ENCODE measurements at regions not wholly inside any gene's neighbourhood (a gene's known extent, or its start where the extent isn't known, plus 50 kb on each side); places are given as distances from the start of the nearest gene placed in this dataset.
"Not testable (repeated sequence)": the region's sequence is repeated elsewhere in the genome, so short reads cannot be mapped to it uniquely, and the experiment has no call there.

- H3F3A ChIP-seq (ENCODE audit: insufficient read depth, low read length, poor library complexity, severe bottlenecking) = no peaks in the 10 kb centered on the region
- H3K9me2 ChIP-seq (ENCODE audit: insufficient read depth, low read length) = no peaks in the 10 kb centered on the region
- no peaks in the 10 kb centered on the region for H3K79me2 ChIP-seq (replicated peaks; ENCODE audit: insufficient read depth, low read length)
- no peaks in the 10 kb centered on the region for H3K9me3 ChIP-seq (ENCODE audit: low read length)
- no peak overlapping the region for H3K4me2 ChIP-seq (ENCODE audit: low read length)
- no peaks in the 10 kb centered on the region for H3K36me3 ChIP-seq (ENCODE audit: insufficient read depth, low read length)
- H2AFZ ChIP-seq (ENCODE audit: low read depth, low read length) = no peak overlapping the region
- no peak overlapping the region for H3K4me3 ChIP-seq (ENCODE audit: low read length)
- H3K27ac ChIP-seq (ENCODE audit: low read length) = no peak overlapping the region
- H3K27me3 ChIP-seq (ENCODE audit: insufficient read depth, low read depth, low read length) = no peaks in the 10 kb centered on the region
- H3K9ac ChIP-seq (ENCODE audit: low read length) = no peak overlapping the region
- no peaks in the 10 kb centered on the region for H4K20me1 ChIP-seq (ENCODE audit: insufficient read depth)
- TF ChIP-seq TAF1 (IDR thresholded peaks at IDR 0.05; ENCODE audit: low read depth) = no peak
These were observed 747.1 kb downstream of the CETN3 start for GRCh38 chr5:89662499-89662898.

GRCh38 chr5:89638871-89639270 lies 755.9 kb upstream of the MEF2C start:
- no peaks in the 10 kb centered on the region for H3K27me3 ChIP-seq (ENCODE audit: insufficient read depth, low read depth, low read length)
- H3K27ac ChIP-seq (ENCODE audit: low read length) = no peak overlapping the region
- no peak overlapping the region for H3K4me2 ChIP-seq (ENCODE audit: low read length)
- TF ChIP-seq MXI1 (conservative IDR thresholded peaks at IDR 0.05; ENCODE audit: poor library complexity, severe bottlenecking) (no peak), REST (IDR thresholded peaks at IDR 0.05; ENCODE audit: borderline replicate concordance) (no peak), SMC3 (conservative IDR thresholded peaks at IDR 0.05; ENCODE audit: poor library complexity) (no peak), EP300 (conservative IDR thresholded peaks at IDR 0.05; ENCODE audit: poor library complexity, severe bottlenecking) (no peak), TAF1 (IDR thresholded peaks at IDR 0.05; ENCODE audit: low read depth) (no peak), EZH2 (IDR thresholded peaks at IDR 0.05; ENCODE audit: borderline replicate concordance, insufficient read depth, low read length, poor library complexity, severe bottlenecking) (no peak), POLR2AphosphoS5 (IDR thresholded peaks at IDR 0.05) (no peak), RAD21 (conservative IDR thresholded peaks at IDR 0.05) (no peak), CTCF (IDR thresholded peaks at IDR 0.05; ENCODE audit: poor library complexity, severe bottlenecking) (no peak)
- no peaks in the 10 kb centered on the region for H4K20me1 ChIP-seq (ENCODE audit: insufficient read depth)
- H3F3A ChIP-seq (ENCODE audit: insufficient read depth, low read length, poor library complexity, severe bottlenecking) = no peaks in the 10 kb centered on the region
- H3K79me2 ChIP-seq (replicated peaks; ENCODE audit: insufficient read depth, low read length) = no peaks in the 10 kb centered on the region
- no peaks in the 10 kb centered on the region for H3K9me2 ChIP-seq (ENCODE audit: insufficient read depth, low read length)
- no peaks in the 10 kb centered on the region for H3K36me3 ChIP-seq (ENCODE audit: insufficient read depth, low read length)
- no peak overlapping the region for H3K9ac ChIP-seq (ENCODE audit: low read length)
- no peaks in the 10 kb centered on the region for H3K9me3 ChIP-seq (ENCODE audit: low read length)
- H3K4me3 ChIP-seq (ENCODE audit: low read length) = no peak overlapping the region
- no peak overlapping the region for H2AFZ ChIP-seq (ENCODE audit: low read depth, low read length)

GRCh38 chr5:89634176-89634575 lies 751.2 kb upstream of the MEF2C start:
- not testable (repeated sequence) for H3K9me3 ChIP-seq (ENCODE audit: low read length); H3K4me3 ChIP-seq (ENCODE audit: low read length); H3F3A ChIP-seq (ENCODE audit: insufficient read depth, low read length, poor library complexity, severe bottlenecking); H3K9me2 ChIP-seq (ENCODE audit: insufficient read depth, low read length); H2AFZ ChIP-seq (ENCODE audit: low read depth, low read length); H3K27me3 ChIP-seq (ENCODE audit: insufficient read depth, low read depth, low read length); H3K79me2 ChIP-seq (replicated peaks; ENCODE audit: insufficient read depth, low read length); H3K36me3 ChIP-seq (ENCODE audit: insufficient read depth, low read length); H3K27ac ChIP-seq (ENCODE audit: low read length); H3K9ac ChIP-seq (ENCODE audit: low read length); H4K20me1 ChIP-seq (ENCODE audit: insufficient read depth); H3K4me2 ChIP-seq (ENCODE audit: low read length)

- not testable (repeated sequence) for H3K4me3 ChIP-seq (ENCODE audit: low read length); H3K27ac ChIP-seq (ENCODE audit: low read length); H3K36me3 ChIP-seq (ENCODE audit: insufficient read depth, low read length); H2AFZ ChIP-seq (ENCODE audit: low read depth, low read length); H3F3A ChIP-seq (ENCODE audit: insufficient read depth, low read length, poor library complexity, severe bottlenecking); H3K9me2 ChIP-seq (ENCODE audit: insufficient read depth, low read length); H3K9me3 ChIP-seq (ENCODE audit: low read length); H3K9ac ChIP-seq (ENCODE audit: low read length); H3K4me2 ChIP-seq (ENCODE audit: low read length); H4K20me1 ChIP-seq (ENCODE audit: insufficient read depth); H3K27me3 ChIP-seq (ENCODE audit: insufficient read depth, low read depth, low read length); H3K79me2 ChIP-seq (replicated peaks; ENCODE audit: insufficient read depth, low read length)
These were observed 747.1 kb upstream of the MEF2C start for GRCh38 chr5:89630064-89630463.

Data from neural cell (in vitro differentiated cells).